ENCODE measurements at regions not wholly inside any gene's neighbourhood (a gene's known extent, or its start where the extent isn't known, plus 50 kb on each side); places are given as distances from the start of the nearest gene placed in this dataset.

DNA sequence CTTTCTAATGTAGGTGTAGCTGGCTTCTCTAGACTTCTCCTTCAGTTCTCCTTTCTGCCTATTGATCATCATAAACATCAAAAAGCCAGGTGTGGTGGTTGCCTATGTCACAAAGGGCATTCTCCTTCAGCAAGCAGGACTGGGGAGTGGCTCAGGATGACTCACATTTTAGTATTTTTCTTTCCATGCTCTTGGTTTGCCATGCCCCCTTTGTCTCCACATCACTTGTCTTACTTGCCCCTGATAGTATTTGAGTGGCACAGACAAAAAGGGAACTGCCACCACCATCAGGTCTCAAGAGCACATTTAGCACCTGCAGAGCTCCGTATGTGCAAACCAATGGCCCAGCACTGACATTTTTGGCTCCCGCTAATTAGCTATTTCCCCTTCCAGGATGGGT lies 698.8 kb downstream of the DHX35 start:
- TF ChIP-seq POLR2A (IDR thresholded peaks at IDR 0.05; ENCODE audit: low read length) (no peak), GATA1 (IDR thresholded peaks at IDR 0.05; ENCODE audit: low read depth, low read length) (no peak)
